ENCODE measurements at regions not wholly inside any gene's neighbourhood (a gene's known extent, or its start where the extent isn't known, plus 50 kb on each side); places are given as distances from the start of the nearest gene placed in this dataset.

- no peaks in the 10 kb centered on the region for H3K36me3 Mint-ChIP-seq
- H3K4me3 Mint-ChIP-seq: no peak overlapping the region
- H3K4me1 Mint-ChIP-seq: peaks cover 29 to 45% of the 10 kb centered on the region in 2 donors
- H3K27me3 Mint-ChIP-seq (ENCODE audit: low read depth in 3 of 3): peaks cover 0 to 6% (median 4%) of the 10 kb centered on the region in 3 donors
- H3K27ac Mint-ChIP-seq: peak overlapping the region in 5 of 6 donors; percentile 9 to 90 (median 77)
- DNase-seq: no peak
- H3K9me3 Mint-ChIP-seq: peaks cover 0 to 3% (median 0%) of the 10 kb centered on the region in 6 donors
Observed at GRCh38 chr6:137763436-137763835, 103.6 kb upstream of the TNFAIP3 start.

GRCh38 chr6:137763886-137764285, 103.2 kb upstream of the TNFAIP3 start:
- Mint-ChIP-seq H3K4me1 (peaks cover 33 to 45% of the 10 kb centered on the region in 2 donors), H3K27ac (peak overlapping the region in 3 of 6 donors; percentile 70 to 90 (median 84)), H3K9me3 (peaks cover 0 to 3% (median 0%) of the 10 kb centered on the region in 6 donors), H3K4me3 (no peak overlapping the region), H3K36me3 (no peaks in the 10 kb centered on the region), H3K27me3 (ENCODE audit: low read depth in 3 of 3) (peaks cover 0 to 6% (median 4%) of the 10 kb centered on the region in 3 donors)
- DNase-seq: no peak

GRCh38 chr6:137764464-137764863, 102.6 kb upstream of the TNFAIP3 start:
- peak overlapping the region in 3 of 6 donors; percentile 70 to 84 (median 75) for H3K27ac Mint-ChIP-seq

GRCh38 chr6:137765059-137765458, 102.0 kb upstream of the TNFAIP3 start:
- no peak for DNase-seq
- H3K4me1 Mint-ChIP-seq: peaks cover 33 to 44% of the 10 kb centered on the region in 2 donors
- peaks cover 0 to 3% (median 0%) of the 10 kb centered on the region in 6 donors for H3K9me3 Mint-ChIP-seq
- H3K36me3 Mint-ChIP-seq: no peaks in the 10 kb centered on the region
- H3K27me3 Mint-ChIP-seq (ENCODE audit: low read depth in 3 of 3): peaks cover 1 to 8% (median 4%) of the 10 kb centered on the region in 3 donors
- peak overlapping the region in 2 of 6 donors; percentile 75 to 84 for H3K27ac Mint-ChIP-seq
- H3K4me3 Mint-ChIP-seq: no peak overlapping the region

More at GRCh38 chr6:137764464-137764863, 102.6 kb upstream of the TNFAIP3 start:
- no peak for DNase-seq
- H3K9me3 Mint-ChIP-seq: peaks cover 0 to 3% (median 0%) of the 10 kb centered on the region in 6 donors
- peaks cover 33 to 44% of the 10 kb centered on the region in 2 donors for H3K4me1 Mint-ChIP-seq
- H3K4me3 Mint-ChIP-seq: no peak overlapping the region
- no peaks in the 10 kb centered on the region for H3K36me3 Mint-ChIP-seq
- peaks cover 1 to 8% (median 4%) of the 10 kb centered on the region in 3 donors for H3K27me3 Mint-ChIP-seq (ENCODE audit: low read depth in 3 of 3)

- no peak for DNase-seq
- Mint-ChIP-seq H3K36me3 (no peaks in the 10 kb centered on the region), H3K27me3 (ENCODE audit: low read depth in 3 of 3) (peaks cover 1 to 8% (median 4%) of the 10 kb centered on the region in 3 donors), H3K4me1 (peaks cover 30 to 37% of the 10 kb centered on the region in 2 donors), H3K27ac (peak overlapping the region in 4 of 6 donors; percentile 22 to 59 (median 40)), H3K9me3 (peaks cover 0 to 3% (median 0%) of the 10 kb centered on the region in 6 donors), H3K4me3 (no peak overlapping the region)
Observed at GRCh38 chr6:137766596-137767370, 100.3 kb upstream of the TNFAIP3 start.

- peaks cover 24 to 30% of the 10 kb centered on the region in 2 donors for H3K4me1 Mint-ChIP-seq
- DNase-seq: no peak
- peaks cover 0 to 3% (median 0%) of the 10 kb centered on the region in 6 donors for H3K9me3 Mint-ChIP-seq
- H3K4me3 Mint-ChIP-seq: no peak overlapping the region
- peak overlapping the region in 5 of 6 donors; percentile 19 to 94 (median 91) for H3K27ac Mint-ChIP-seq
- H3K27me3 Mint-ChIP-seq (ENCODE audit: low read depth in 3 of 3): peaks cover 1 to 8% (median 5%) of the 10 kb centered on the region in 3 donors
- H3K36me3 Mint-ChIP-seq: no peaks in the 10 kb centered on the region
Observed at GRCh38 chr6:137767465-137767864, 99.6 kb upstream of the TNFAIP3 start.

- peak; percentile 25 to 32 (median 30) for DNase-seq
- Mint-ChIP-seq H3K27ac (peak overlapping the region; percentile 77 to 96 (median 92)), H3K9me3 (no peaks in the 10 kb centered on the region), H3K36me3 (no peaks in the 10 kb centered on the region), H3K4me3 (peak overlapping the region in 4 of 5 donors; percentile 54 to 75 (median 68)), H3K4me1 (peaks cover 19 to 24% of the 10 kb centered on the region in 2 donors), H3K27me3 (ENCODE audit: low read depth in 3 of 3) (peaks cover 1 to 8% (median 8%) of the 10 kb centered on the region in 3 donors)
Observed at GRCh38 chr6:137767911-137768690, 99.0 kb upstream of the TNFAIP3 start.

- Mint-ChIP-seq H3K27ac (peak overlapping the region in 5 of 6 donors; percentile 77 to 96 (median 91)), H3K9me3 (no peaks in the 10 kb centered on the region), H3K4me1 (peaks cover 16 to 19% of the 10 kb centered on the region in 2 donors), H3K27me3 (ENCODE audit: low read depth in 3 of 3) (peaks cover 1 to 8% (median 7%) of the 10 kb centered on the region in 3 donors), H3K36me3 (no peaks in the 10 kb centered on the region), H3K4me3 (no peak overlapping the region)
- no peak for DNase-seq
Observed at GRCh38 chr6:137768935-137769334, 98.1 kb upstream of the TNFAIP3 start.

GRCh38 chr6:137769797-137770362, 97.2 kb upstream of the TNFAIP3 start:
- no peak for DNase-seq
- Mint-ChIP-seq H3K9me3 (no peaks in the 10 kb centered on the region), H3K27me3 (ENCODE audit: low read depth in 3 of 3) (peaks cover 1 to 6% (median 4%) of the 10 kb centered on the region in 3 donors), H3K27ac (no peak overlapping the region), H3K4me3 (no peak overlapping the region), H3K36me3 (no peaks in the 10 kb centered on the region), H3K4me1 (peaks cover 16 to 19% of the 10 kb centered on the region in 2 donors)

- H3K27ac Mint-ChIP-seq: peak overlapping the region in 2 of 6 donors; percentile 8 to 26
Observed at GRCh38 chr6:137772541-137773250, 94.4 kb upstream of the TNFAIP3 start.

GRCh38 chr6:137775227-137775626, 91.8 kb upstream of the TNFAIP3 start:
- Mint-ChIP-seq H3K27me3 (ENCODE audit: low read depth in 3 of 3) (peaks cover 0 to 5% (median 2%) of the 10 kb centered on the region in 3 donors), H3K4me1 (no peaks in the 10 kb centered on the region), H3K9me3 (no peaks in the 10 kb centered on the region), H3K27ac (no peak overlapping the region), H3K4me3 (no peak overlapping the region), H3K36me3 (no peaks in the 10 kb centered on the region)
- no peak for DNase-seq

More at GRCh38 chr6:137772541-137773250, 94.4 kb upstream of the TNFAIP3 start:
- DNase-seq: no peak
- Mint-ChIP-seq H3K36me3 (no peaks in the 10 kb centered on the region), H3K27me3 (ENCODE audit: low read depth in 3 of 3) (peaks cover 1 to 7% (median 4%) of the 10 kb centered on the region in 3 donors), H3K9me3 (no peaks in the 10 kb centered on the region), H3K4me1 (peaks cover 11 to 16% of the 10 kb centered on the region in 2 donors), H3K4me3 (no peak overlapping the region)

GRCh38 chr6:137775720-137776119, 91.3 kb upstream of the TNFAIP3 start:
- Mint-ChIP-seq H3K9me3 (no peaks in the 10 kb centered on the region), H3K4me3 (no peak overlapping the region), H3K4me1 (no peaks in the 10 kb centered on the region), H3K36me3 (no peaks in the 10 kb centered on the region), H3K27ac (no peak overlapping the region), H3K27me3 (ENCODE audit: low read depth in 3 of 3) (peaks cover 0 to 7% (median 2%) of the 10 kb centered on the region in 3 donors)
- DNase-seq: no peak

GRCh38 chr6:137776256-137776655, 90.8 kb upstream of the TNFAIP3 start:
- Mint-ChIP-seq H3K4me1 (no peaks in the 10 kb centered on the region), H3K4me3 (no peak overlapping the region), H3K36me3 (no peaks in the 10 kb centered on the region), H3K9me3 (no peaks in the 10 kb centered on the region), H3K27me3 (ENCODE audit: low read depth in 3 of 3) (peaks cover 0 to 7% (median 2%) of the 10 kb centered on the region in 3 donors), H3K27ac (peak overlapping the region in 1 of 6 donors; percentile 33)
- no peak for DNase-seq
